Esophagus squamous epithelium (tissue), 4 donors: ENCODE measurements at regions not wholly inside any gene's neighbourhood (a gene's known extent, or its start where the extent isn't known, plus 50 kb on each side); places are given as distances from the start of the nearest gene placed in this dataset.

ENCODE experiments used
- CTCF ChIP-seq, 6 experiments: fragments of 450-650 bp in 4 of 6; fragments of 200-600 bp in 2 of 6; sonication (generic) in 2 of 6; IDR thresholded peaks; one replicate each; pipeline ENCODE4 v1.5.1; 2016 to 2019; ENCODE audit warnings: antibody characterized with exemption in 6 of 6, mild to moderate bottlenecking in 4 of 6, moderate library complexity in 4 of 6
- POLR2A ChIP-seq, 4 donors: fragments of 450-650 bp; IDR thresholded peaks; one replicate each; pipeline ENCODE4 v1.6.1; 2017; ENCODE audit warnings: antibody characterized with exemption in 4 of 4, mild to moderate bottlenecking in 4 of 4, moderate library complexity in 3 of 4

- TF ChIP-seq CTCF (IDR thresholded peaks at IDR 0.05): no peak
- no peak for TF ChIP-seq POLR2A (IDR thresholded peaks at IDR 0.05)
Measured at GRCh38 chr5:173746047-173746646, 129.7 kb upstream of the BOD1 start.
